ENCODE measurements at regions not wholly inside any gene's neighbourhood (a gene's known extent, or its start where the extent isn't known, plus 50 kb on each side); places are given as distances from the start of the nearest gene placed in this dataset.

- TF ChIP-seq, protein P1, sequence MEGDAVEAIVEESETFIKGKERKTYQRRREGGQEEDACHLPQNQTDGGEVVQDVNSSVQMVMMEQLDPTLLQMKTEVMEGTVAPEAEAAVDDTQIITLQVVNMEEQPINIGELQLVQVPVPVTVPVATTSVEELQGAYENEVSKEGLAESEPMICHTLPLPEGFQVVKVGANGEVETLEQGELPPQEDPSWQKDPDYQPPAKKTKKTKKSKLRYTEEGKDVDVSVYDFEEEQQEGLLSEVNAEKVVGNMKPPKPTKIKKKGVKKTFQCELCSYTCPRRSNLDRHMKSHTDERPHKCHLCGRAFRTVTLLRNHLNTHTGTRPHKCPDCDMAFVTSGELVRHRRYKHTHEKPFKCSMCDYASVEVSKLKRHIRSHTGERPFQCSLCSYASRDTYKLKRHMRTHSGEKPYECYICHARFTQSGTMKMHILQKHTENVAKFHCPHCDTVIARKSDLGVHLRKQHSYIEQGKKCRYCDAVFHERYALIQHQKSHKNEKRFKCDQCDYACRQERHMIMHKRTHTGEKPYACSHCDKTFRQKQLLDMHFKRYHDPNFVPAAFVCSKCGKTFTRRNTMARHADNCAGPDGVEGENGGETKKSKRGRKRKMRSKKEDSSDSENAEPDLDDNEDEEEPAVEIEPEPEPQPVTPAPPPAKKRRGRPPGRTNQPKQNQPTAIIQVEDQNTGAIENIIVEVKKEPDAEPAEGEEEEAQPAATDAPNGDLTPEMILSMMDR (IDR thresholded peaks at IDR 0.05) = peak; percentile 76
Observed at GRCh38 chr11:87421422-87421821, 383.7 kb downstream of the TMEM135 start.

DNA sequence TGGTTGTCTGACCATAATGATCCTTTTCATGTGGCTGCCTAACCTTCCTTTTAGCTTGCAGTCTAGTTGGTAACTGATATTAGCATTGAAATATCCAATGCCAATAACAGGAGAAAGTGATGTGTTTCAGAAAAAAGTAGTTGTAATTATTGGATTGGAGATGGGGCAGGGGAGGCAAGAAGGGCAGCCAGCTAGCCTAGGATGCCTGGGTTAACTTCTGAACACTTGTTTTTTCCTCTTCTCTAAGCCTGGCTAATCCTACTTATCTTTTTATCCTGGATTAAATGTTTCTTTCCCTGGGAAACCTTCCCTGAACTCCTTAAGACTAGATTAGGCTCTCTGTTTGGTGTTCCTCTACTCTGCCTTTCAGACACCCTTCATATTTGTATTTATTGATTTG is 380.2 kb downstream of the TMEM135 start:
- TF ChIP-seq, protein P1 (IDR thresholded peaks at IDR 0.05) = no peak

DNA sequence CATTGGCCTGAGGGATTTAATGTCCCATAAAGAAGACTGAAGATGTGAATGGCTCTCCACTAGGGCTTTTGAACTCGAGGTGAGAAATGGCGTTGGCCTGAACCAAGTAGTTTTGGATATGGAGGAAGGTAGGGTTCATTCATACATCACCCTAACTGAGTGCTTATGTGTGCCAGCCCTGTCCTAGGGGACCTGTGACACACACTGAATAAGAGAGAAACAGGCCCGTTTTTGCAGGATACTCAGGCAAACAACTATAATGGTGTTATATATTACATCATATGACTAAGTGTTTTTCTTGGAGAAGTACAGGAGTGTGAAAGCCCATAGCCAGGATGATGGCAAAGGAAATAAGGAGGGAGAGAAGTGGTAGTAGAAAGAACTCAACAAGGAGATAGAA is 368.1 kb downstream of the TMEM135 start:
- TF ChIP-seq, protein P1 (IDR thresholded peaks at IDR 0.05) = no peak

DNA sequence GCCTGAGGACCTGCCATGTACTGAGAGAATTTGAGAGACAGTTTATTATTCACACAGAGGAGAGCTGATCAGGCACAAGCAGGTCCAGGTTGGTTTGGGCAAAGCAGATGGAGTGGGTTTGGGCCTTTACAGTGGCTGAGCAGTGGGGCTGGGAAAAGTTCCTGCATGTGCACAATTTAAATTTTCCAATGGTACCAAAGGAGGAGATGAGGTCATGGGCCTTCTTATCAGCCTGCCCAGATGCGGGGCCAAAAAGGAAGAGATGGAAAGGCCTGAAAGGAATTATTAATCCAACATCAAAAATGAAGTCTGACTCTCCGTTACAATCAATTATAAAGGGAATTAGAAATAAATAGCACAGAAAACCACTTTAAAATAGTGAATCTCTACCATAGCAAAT is 367.6 kb downstream of the TMEM135 start:
- TF ChIP-seq, protein P1 (IDR thresholded peaks at IDR 0.05) = no peak

GRCh38 chr11:87401653-87402052 is 363.9 kb downstream of the TMEM135 start:
- TF ChIP-seq, protein P1 (IDR thresholded peaks at IDR 0.05) = no peak

DNA sequence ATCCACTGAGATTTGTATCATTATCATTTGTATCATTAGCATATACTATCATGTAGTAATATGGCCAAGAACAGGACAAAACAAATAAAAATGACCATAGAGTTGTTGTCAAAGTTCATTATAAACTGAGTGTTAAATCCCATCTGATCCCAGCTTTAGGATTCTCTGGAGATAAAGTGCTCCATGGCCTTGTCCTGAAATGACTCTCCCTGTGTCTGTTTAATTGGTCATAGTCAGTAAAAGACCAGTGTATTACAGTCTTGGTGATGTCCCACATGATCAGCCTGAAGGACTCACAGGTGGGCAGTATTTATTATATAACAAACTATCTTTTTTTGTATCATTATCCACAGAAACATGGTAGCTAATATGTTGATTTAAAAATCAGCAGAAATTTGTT is 361.6 kb downstream of the TMEM135 start:
- TF ChIP-seq, protein P1 (IDR thresholded peaks at IDR 0.05) = no peak

- TF ChIP-seq, protein P1 (IDR thresholded peaks at IDR 0.05) = no peak
Observed at GRCh38 chr11:87398931-87399330, 361.2 kb downstream of the TMEM135 start.

All from LNCAP (cell line).